Neutrophil (primary cell): ENCODE measurements at regions not wholly inside any gene's neighbourhood (a gene's known extent, or its start where the extent isn't known, plus 50 kb on each side); places are given as distances from the start of the nearest gene placed in this dataset.

Experiments used
- H3K27ac ChIP-seq: fragments of 200-600 bp; sonication (generic); 2 replicates; pipeline ENCODE4 v1.5.1; 2016; ENCODE audit warnings: mild to moderate bottlenecking, moderate library complexity
- H3K27me3 ChIP-seq: fragments of 200-600 bp; sonication (generic); 2 replicates; pipeline ENCODE4 v1.6.0; 2016; ENCODE audit warnings: mild to moderate bottlenecking
- H3K36me3 ChIP-seq: fragments of 200-600 bp; sonication (generic); 2 replicates; pipeline ENCODE4 v1.5.1; 2017
- H3K4me1 ChIP-seq, 2 experiments: fragments of 200-600 bp in 1 of 2; sonication (generic) in 1 of 2; 1 replicate in 1 of 2; 2 replicates in 1 of 2; pipeline versions ENCODE4 v1.5.1 to v1.6.1; 2013 to 2016; ENCODE audit warnings: low read depth in 1 of 2, low read length in 1 of 2, mild to moderate bottlenecking in 1 of 2, moderate library complexity in 1 of 2; ENCODE audit not compliant: control insufficient read depth in 1 of 2, insufficient read depth in 1 of 2
- H3K4me3 ChIP-seq, 2 experiments: fragments of 200-600 bp in 1 of 2; sonication (generic) in 1 of 2; 1 replicate in 1 of 2; 2 replicates in 1 of 2; pipeline ENCODE4 v1.5.1; 2013 to 2016; ENCODE audit warnings: low read depth in 1 of 2, low read length in 1 of 2, mild to moderate bottlenecking in 1 of 2, moderate library complexity in 1 of 2
- H3K9me3 ChIP-seq: fragments of 200-600 bp; sonication (generic); 2 replicates; pipeline ENCODE4 v1.5.1; 2016
- TF ChIP-seq, protein P1 (sequence below): fragments of 200-600 bp; sonication (generic); IDR thresholded peaks from 2 replicates; pipeline ENCODE4 v1.5.1; 2016; ENCODE audit warnings: antibody characterized with exemption

DNA sequence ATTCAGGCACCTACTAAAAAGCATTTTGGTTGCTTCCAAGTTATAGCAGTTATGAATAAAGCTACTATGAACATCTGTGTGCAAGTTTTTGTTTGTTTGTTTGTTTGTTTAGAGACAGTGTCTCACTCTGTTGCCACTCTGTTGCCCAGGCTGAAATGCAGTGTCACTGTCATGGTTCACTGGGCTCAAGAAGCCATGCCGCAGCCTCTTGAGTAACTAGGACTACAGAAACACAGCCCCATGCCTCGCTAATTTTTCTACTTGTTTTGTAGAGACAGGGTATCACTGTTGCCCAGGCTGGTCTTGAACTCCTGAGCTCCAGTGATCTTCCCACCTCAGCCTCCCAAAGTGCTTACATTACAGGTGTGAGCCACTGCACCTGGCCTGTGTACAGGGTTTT lies 795.9 kb downstream of the EPHA7 start:
- no peak overlapping the region for H3K4me3 ChIP-seq
- no peak overlapping the region for H3K27ac ChIP-seq
- TF ChIP-seq, protein P1, sequence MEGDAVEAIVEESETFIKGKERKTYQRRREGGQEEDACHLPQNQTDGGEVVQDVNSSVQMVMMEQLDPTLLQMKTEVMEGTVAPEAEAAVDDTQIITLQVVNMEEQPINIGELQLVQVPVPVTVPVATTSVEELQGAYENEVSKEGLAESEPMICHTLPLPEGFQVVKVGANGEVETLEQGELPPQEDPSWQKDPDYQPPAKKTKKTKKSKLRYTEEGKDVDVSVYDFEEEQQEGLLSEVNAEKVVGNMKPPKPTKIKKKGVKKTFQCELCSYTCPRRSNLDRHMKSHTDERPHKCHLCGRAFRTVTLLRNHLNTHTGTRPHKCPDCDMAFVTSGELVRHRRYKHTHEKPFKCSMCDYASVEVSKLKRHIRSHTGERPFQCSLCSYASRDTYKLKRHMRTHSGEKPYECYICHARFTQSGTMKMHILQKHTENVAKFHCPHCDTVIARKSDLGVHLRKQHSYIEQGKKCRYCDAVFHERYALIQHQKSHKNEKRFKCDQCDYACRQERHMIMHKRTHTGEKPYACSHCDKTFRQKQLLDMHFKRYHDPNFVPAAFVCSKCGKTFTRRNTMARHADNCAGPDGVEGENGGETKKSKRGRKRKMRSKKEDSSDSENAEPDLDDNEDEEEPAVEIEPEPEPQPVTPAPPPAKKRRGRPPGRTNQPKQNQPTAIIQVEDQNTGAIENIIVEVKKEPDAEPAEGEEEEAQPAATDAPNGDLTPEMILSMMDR, result no peak
- no peaks in the 10 kb centered on the region for H3K9me3 ChIP-seq
- no peaks in the 10 kb centered on the region for H3K36me3 ChIP-seq
- H3K4me1 ChIP-seq, result no peaks in the 10 kb centered on the region
- H3K27me3 ChIP-seq, result no peaks in the 10 kb centered on the region

DNA sequence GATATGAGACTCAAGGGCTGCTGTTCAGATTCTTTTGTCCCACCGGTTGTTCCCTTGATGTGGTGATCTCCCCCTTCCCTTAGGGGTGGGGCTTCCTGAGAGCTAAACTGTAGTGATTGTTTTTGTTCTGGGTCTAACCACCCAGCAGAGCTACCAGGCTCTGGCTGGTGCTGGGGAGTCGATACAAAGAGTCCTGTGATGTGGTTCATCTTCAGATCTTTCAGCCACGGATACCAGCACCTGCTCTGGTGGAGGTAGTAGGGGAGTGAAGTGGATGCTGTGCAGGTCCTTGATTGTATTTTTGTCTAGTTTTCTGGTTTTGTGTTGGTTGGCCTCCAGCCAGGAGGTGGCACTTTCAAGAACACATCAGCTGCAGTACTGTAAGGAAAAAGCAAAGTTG lies 801.6 kb downstream of the EPHA7 start:
- no peaks in the 10 kb centered on the region for H3K27me3 ChIP-seq
- H3K36me3 ChIP-seq, result no peaks in the 10 kb centered on the region
- no peaks in the 10 kb centered on the region for H3K4me1 ChIP-seq
- no peak overlapping the region for H3K27ac ChIP-seq
- TF ChIP-seq, protein P1, result no peak
- H3K4me3 ChIP-seq, result no peak overlapping the region
- H3K9me3 ChIP-seq, result no peaks in the 10 kb centered on the region

DNA sequence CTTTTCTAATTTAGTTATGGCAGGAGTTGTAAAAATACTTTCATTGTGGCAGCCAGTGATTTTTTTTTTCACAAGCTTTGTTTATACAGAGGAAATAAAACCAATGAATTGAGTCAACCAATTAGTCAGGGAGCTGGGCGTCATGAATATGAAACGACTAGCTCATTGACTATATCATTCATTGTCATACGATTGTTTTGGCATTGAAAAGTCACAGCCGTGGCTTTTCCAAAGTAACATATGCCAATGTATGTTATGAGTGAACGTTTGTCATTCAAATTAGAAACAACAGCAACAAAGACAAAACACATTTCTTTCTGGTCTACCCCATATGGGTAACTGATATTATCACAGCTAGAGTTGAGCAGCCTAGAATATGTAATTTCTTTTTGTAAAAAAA lies 810.6 kb downstream of the EPHA7 start:
- H3K27ac ChIP-seq, result no peak overlapping the region
- TF ChIP-seq, protein P1, result no peak

DNA sequence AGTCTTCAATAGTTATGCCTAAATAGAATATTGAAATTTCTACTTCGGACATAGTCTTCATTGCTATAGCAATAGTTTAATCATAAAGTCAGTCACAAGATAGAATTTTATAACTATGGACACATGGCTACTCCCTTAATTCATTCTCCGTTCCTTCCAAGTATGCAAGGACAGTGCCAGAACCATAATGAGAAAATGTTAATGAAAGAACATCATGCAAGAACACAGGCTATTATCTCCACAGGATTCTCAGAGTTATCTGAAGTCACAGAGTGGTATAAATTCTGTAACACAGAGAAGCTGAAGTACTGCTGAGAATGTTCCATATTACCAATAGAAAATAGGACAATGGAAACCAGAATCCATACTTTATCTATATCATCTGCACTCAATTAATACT lies 826.2 kb downstream of the EPHA7 start:
- Histone ChIP-seq H3K36me3 (no peaks in the 10 kb centered on the region), H3K27me3 (no peaks in the 10 kb centered on the region), H3K27ac (no peak overlapping the region), H3K9me3 (no peaks in the 10 kb centered on the region), H3K4me3 (no peak overlapping the region), H3K4me1 (no peaks in the 10 kb centered on the region)
- TF ChIP-seq, protein P1, result no peak

More for the DNA sequence above, 810.6 kb downstream of the EPHA7 start:
- Histone ChIP-seq H3K27me3 (no peaks in the 10 kb centered on the region), H3K9me3 (no peaks in the 10 kb centered on the region), H3K4me1 (no peaks in the 10 kb centered on the region), H3K36me3 (no peaks in the 10 kb centered on the region), H3K4me3 (no peak overlapping the region)

DNA sequence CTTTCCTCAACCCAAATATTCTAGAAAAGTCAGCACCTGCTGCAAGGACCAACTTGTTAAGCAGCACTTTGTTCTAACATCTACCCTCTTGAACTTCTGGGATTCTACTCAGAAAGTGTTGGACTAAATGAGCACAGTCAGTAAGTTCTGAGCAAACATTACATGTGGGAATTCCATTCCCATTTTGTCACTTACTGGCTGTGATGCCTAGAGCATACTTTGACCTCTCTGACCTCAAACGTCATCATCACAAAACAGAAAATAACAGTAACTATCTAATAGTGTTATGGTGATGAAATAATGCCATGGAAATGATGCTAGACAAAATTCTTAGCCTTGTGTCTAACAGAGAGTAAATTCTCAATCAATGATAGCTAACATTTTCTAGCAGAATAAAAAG lies 829.4 kb downstream of the EPHA7 start:
- TF ChIP-seq, protein P1, result no peak
- Histone ChIP-seq H3K4me3 (no peak overlapping the region), H3K4me1 (no peaks in the 10 kb centered on the region), H3K27me3 (no peaks in the 10 kb centered on the region), H3K36me3 (no peaks in the 10 kb centered on the region), H3K27ac (no peak overlapping the region), H3K9me3 (no peaks in the 10 kb centered on the region)

DNA sequence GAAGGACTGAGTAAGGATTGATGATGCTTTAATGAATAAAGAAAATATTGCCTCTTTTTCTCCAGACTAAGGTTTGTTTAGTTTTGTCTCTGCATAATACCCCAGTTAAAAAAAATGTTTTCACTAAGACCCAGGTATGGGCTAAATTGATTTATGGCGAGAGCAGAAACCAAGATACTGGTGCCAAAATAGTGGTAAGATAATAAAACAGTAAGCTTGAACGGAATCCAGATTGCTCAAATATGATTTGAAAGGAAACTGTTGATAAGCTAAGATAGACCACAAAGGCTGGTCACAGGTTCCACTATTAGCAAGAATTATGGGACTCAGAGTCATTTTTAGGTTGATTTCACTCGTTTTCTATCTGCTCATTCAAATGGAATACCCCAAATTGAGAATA lies 831.2 kb downstream of the EPHA7 start:
- H3K4me1 ChIP-seq, result no peaks in the 10 kb centered on the region
- TF ChIP-seq, protein P1, result no peak
- no peak overlapping the region for H3K27ac ChIP-seq
- H3K9me3 ChIP-seq, result no peaks in the 10 kb centered on the region
- no peaks in the 10 kb centered on the region for H3K36me3 ChIP-seq
- H3K4me3 ChIP-seq, result no peak overlapping the region
- H3K27me3 ChIP-seq, result no peaks in the 10 kb centered on the region
